D721Med (cell line): ENCODE measurements at regions not wholly inside any gene's neighbourhood (a gene's known extent, or its start where the extent isn't known, plus 50 kb on each side); places are given as distances from the start of the nearest gene placed in this dataset.
"Not testable (repeated sequence)": the region's sequence is repeated elsewhere in the genome, so short reads cannot be mapped to it uniquely, and the experiment has no call there.

Experiments used
- DNase-seq: peaks from one replicate; pipeline ENCODE4 v3.0.0; 2011; ENCODE audit warnings: low spot score; ENCODE audit not compliant: insufficient read length
- FAIRE-seq: peaks from 2 replicates; lab custom pipeline; 2011; peaks lifted over from hg19 to GRCh38; lab: Jason Lieb, UNC
- TF ChIP-seq, protein P1 (sequence below): IDR thresholded peaks from 2 replicates; pipeline ENCODE4 v1.5.1; 2012; ENCODE audit warnings: mild to moderate bottlenecking, control low read depth; ENCODE audit not compliant: insufficient read depth; ENCODE audit errors: missing control alignments

DNA sequence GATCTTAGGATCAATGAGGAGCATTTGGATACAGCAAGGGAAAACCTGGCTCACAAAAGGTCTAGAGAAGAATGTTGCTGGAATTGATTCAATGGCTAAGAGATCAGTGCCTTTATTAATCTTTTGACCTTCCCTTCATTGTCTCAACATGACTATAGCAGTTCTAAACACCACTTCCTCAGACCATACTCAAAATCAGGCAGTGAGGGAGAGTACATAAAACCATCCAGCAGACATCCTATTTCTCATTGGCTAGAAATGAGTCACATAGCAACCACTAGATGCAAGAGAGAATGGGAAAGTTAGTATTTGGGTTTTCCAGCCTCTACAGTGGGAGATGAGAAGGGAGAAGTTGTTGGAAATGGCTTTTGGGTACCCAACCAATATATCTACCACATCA is 151.4 kb upstream of the NUDT4 start:
- DNase-seq (no peak), FAIRE-seq (no peak)
- TF ChIP-seq, protein P1, sequence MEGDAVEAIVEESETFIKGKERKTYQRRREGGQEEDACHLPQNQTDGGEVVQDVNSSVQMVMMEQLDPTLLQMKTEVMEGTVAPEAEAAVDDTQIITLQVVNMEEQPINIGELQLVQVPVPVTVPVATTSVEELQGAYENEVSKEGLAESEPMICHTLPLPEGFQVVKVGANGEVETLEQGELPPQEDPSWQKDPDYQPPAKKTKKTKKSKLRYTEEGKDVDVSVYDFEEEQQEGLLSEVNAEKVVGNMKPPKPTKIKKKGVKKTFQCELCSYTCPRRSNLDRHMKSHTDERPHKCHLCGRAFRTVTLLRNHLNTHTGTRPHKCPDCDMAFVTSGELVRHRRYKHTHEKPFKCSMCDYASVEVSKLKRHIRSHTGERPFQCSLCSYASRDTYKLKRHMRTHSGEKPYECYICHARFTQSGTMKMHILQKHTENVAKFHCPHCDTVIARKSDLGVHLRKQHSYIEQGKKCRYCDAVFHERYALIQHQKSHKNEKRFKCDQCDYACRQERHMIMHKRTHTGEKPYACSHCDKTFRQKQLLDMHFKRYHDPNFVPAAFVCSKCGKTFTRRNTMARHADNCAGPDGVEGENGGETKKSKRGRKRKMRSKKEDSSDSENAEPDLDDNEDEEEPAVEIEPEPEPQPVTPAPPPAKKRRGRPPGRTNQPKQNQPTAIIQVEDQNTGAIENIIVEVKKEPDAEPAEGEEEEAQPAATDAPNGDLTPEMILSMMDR, result no peak

DNA sequence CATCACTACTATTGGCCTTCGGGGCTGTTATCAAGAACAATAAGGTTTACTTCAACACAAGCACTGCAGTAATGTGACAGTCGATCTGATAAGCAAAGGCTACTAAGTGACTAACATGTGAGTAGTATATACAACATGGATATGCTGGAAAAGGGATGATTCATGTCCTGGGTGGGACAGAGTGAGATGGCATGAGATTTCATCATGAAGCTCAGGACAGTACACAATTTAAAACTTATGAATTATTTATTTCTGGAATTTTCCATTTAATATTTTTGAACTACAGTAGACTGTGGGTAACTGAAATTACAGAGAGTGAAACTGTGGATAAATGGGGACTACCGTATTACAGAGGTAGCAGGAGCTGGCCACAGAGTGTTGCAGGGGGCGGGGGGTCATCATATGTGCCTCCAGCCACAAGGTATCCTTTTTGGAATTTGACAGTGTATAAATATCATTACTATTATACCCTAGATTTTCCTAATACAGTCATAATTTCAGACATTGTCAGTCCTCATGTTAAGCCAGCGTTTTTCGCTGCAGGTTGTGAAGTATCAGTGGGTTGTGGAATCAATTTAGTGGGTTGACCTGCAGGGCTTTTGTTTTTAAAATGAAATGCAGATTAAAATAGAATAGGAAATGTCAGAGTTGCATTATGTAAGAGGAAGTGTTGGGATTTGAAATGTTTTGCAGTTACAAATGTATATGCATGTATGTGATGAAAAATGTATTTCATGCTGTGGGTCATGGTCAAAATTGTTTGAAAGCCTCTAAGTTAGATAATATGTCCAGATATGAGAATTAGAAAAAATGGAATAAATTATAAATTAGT is 148.0 kb upstream of the NUDT4 start:
- FAIRE-seq (no peak), DNase-seq (no peak)
- TF ChIP-seq, protein P1, result no peak

DNA sequence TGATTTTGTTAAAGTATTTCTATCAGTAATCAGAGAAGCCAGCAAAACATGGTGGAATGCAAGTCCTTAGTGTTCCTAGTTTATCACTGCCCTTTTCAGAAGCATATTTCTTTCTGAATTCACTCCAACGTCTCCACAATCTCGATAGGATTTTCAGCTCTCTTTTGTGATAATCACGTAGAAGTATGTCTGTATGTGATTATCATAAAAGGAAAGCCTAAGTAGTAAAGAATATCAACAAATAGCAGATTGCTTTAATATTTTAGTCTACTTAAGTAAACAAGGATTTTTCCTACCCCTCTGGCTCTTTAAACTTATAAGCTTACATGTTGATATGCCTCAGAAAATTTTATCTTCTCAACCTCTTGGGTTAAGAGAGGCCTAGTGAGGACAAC is 147.4 kb upstream of the NUDT4 start:
- no peak for DNase-seq
- TF ChIP-seq, protein P1, result no peak
- FAIRE-seq, result no peak

DNA sequence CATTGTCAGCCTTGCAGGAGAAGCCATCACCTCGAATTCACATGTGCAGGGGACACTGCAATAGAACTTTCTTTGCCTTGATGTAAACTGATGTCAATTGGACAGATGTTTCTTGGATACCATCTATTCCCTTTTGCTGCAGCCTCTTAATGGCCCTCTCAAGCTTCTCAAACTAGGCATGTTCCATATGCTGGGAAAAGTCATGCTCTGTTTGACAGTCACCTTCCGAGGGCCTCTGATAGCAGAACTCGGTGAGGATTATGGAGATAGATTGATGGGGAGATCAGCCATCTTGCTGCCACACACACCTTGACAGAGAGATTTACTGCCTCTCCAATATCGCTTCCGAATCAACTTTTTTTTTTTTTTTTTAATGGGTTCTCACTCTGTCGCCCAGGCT is 145.8 kb upstream of the NUDT4 start:
- DNase-seq (no peak), FAIRE-seq (no peak)
- TF ChIP-seq, protein P1, result no peak

DNA sequence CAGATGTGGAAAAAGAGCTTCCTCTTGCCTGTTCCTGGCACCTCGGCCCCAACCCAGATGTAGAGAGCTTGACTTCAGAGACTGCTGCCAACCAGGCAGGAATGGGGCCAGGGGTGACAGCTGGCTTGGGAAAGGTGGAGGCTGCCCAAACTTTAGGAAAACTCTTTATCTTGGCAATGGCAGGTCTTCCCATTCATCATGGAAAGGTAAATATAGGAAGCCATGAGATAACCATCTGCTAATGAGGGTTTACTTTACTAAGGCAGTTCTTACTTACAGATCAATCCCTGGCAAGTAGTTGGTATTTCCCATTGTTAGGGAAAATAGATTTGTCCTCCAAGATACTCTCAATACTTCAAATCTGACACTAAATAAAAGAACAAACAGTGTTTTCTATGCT is 143.1 kb upstream of the NUDT4 start:
- DNase-seq, result no peak
- FAIRE-seq, result no peak
- TF ChIP-seq, protein P1, result no peak

DNA sequence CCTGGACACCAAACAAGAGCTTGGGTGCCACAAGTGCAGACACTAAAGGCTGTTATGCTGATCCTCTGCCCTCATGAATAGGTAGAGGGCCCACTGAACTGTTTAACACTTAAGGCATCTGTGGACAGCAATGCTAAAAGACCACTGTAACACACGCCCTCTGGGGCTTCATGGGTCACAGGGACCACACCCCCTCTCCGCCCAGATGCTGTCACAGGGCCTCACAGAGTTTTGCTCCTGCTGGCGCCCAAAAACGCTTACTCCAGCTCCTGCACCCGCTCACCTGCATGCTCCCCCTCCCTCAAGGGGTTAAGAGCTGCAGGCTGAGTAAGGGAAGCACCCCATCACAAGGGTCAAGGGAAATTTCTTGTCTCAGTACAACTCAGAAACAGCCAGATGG is 141.8 kb upstream of the NUDT4 start:
- FAIRE-seq (no peak), DNase-seq (no peak)
- TF ChIP-seq, protein P1, result no peak

DNA sequence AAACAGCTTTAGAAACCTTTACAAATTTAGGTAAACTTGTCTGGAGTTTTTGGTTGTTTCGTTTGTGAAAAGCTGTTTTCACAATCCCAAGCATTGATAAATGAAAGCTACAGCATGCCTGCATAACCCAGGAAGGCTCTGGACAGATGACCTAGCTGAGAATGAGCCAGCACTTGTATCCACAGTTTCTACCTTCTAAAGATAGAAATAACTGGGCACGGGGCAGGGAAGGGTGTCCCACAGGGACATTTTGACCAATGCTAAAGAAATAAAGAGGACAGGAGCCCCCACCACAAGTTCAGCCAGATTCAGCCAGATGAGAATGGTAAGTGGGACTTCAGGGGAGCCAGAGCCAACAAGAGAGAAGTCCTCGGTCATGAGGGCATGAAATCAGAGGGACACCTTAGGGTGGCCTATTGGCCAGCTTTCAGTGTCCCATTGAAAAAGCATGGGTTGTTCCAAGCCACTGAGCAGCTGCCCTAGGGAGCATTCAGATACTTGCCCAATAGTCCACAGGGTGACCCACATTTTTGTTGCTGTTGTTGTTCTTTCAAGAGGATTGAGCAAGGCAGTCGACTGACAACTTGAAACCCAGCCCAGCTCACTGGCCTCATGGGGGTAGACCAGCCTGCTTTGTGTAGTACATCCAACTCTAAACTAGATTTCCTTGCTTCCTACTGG is 140.3 kb upstream of the NUDT4 start:
- DNase-seq (no peak), FAIRE-seq (no peak)
- TF ChIP-seq, protein P1, result no peak

DNA sequence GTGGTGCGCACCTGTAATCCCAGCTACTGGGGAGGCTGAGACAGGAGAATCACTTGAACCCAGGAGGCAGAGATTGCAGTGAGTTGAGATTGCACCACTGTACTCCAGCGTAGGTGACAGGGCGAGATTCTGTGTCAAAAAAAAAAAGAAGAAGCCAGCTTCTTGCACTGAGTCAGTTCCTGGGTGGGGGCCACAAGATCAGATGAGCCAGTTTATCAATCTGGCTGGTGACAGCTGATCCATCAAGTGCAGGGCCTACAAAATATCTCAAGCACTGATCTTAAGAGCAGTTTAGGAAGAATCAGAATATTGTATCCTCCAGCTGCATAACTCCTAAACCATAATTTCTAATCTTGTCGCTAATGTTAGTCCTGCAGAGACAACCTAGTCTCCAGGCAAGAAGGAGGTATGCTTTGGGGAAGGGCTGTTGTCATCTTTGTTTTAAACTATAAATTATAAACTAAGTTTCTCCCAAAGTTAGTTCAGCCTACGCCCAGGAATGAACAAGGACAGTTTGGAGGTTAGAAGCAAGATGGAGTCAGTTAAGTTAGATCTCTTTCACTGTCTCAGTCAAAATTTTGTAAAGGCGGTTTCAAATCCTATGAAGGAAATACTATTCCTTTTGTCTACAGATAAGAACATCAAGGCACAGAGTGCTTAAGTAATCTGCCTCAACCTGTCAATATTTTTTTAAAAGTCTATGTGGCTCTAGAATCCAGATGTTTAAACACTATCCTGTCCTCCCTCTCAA is 139.0 kb upstream of the NUDT4 start:
- DNase-seq, FAIRE-seq: not testable (repeated sequence)

DNA sequence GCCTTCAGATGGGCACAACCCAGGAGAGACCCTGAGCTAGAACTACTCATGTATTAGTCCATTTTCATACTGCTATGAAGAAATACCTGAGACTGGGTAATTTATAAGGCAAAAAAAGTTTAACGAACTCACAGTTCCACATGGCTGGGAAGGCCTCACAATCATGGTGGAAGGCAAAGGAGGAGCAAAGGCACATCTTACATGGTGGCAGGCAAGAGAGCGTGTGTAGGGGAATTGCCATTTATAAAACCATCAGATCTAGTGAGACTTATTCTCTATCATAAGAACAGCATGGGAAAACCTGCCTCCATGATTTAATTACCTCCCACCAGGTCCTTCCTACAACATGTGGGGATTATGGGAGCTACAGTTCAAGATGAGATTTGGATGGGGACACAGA is 137.9 kb upstream of the NUDT4 start:
- not testable (repeated sequence) for FAIRE-seq

More for the DNA sequence above, 137.9 kb upstream of the NUDT4 start:
- DNase-seq, result not testable (repeated sequence)
